ENCODE measurements at regions not wholly inside any gene's neighbourhood (a gene's known extent, or its start where the extent isn't known, plus 50 kb on each side); places are given as distances from the start of the nearest gene placed in this dataset.

DNA sequence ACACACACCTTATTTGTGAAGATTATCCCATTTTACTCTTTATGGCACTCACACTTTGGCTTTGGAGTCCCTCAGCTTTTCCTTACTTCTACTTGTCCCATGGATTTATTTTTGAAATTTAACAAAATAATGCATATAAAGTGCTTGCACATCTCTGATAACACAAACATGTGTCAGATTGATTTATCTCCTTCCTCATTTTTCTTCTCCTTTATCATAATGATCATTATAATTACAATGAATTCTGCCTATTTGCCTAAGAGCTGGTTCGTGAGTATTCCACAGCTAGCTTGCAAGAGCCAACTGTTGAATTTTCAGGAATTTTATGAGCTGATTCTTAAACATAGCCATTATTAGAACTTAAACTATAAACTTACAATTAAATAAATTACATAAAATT, 347.7 kb downstream of the CHSY3 start (continued):
- TF ChIP-seq PURB (CRISPR knock-in tag; IDR thresholded peaks at IDR 0.05; ENCODE audit: low read depth) (no peak), RFX7 (CRISPR knock-in tag; IDR thresholded peaks at IDR 0.05) (no peak), ASH1L (IDR thresholded peaks at IDR 0.05; ENCODE audit: borderline replicate concordance, low read depth, partially characterized antibody) (no peak)
- TF ChIP-seq, protein P1, sequence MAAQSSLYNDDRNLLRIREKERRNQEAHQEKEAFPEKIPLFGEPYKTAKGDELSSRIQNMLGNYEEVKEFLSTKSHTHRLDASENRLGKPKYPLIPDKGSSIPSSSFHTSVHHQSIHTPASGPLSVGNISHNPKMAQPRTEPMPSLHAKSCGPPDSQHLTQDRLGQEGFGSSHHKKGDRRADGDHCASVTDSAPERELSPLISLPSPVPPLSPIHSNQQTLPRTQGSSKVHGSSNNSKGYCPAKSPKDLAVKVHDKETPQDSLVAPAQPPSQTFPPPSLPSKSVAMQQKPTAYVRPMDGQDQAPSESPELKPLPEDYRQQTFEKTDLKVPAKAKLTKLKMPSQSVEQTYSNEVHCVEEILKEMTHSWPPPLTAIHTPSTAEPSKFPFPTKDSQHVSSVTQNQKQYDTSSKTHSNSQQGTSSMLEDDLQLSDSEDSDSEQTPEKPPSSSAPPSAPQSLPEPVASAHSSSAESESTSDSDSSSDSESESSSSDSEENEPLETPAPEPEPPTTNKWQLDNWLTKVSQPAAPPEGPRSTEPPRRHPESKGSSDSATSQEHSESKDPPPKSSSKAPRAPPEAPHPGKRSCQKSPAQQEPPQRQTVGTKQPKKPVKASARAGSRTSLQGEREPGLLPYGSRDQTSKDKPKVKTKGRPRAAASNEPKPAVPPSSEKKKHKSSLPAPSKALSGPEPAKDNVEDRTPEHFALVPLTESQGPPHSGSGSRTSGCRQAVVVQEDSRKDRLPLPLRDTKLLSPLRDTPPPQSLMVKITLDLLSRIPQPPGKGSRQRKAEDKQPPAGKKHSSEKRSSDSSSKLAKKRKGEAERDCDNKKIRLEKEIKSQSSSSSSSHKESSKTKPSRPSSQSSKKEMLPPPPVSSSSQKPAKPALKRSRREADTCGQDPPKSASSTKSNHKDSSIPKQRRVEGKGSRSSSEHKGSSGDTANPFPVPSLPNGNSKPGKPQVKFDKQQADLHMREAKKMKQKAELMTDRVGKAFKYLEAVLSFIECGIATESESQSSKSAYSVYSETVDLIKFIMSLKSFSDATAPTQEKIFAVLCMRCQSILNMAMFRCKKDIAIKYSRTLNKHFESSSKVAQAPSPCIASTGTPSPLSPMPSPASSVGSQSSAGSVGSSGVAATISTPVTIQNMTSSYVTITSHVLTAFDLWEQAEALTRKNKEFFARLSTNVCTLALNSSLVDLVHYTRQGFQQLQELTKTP (IDR thresholded peaks at IDR 0.05; ENCODE audit: low read depth in 1 of 2, partially characterized antibody in 2 of 2), result no peak

DNA sequence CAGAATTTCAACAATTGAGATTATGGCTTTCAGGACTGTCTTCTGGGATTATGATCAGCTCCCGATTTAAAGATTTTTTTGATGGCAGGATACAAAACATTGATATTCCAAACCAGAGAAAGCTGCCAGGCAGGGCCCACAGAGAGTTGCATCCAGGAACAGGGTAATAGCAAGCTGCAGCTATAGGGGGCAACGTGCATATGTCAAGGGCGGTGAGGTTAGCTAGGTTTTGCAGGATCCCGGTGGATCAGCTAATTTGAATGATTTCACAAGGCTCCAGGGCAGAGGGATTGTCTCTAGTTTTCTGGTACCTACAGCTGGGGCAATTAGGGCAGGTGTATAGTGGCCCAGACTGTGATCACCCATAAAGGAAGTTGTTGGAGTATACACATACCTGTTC, 339.4 kb downstream of the CHSY3 start:
- H3K9me1 ChIP-seq (ENCODE audit: control insufficient read depth, insufficient read depth, low read length), result no peaks in the 10 kb centered on the region
- H3K4me1 ChIP-seq (replicated peaks in 1 of 2; ENCODE audit: control insufficient read depth in 2 of 2, insufficient read depth in 2 of 2, low read length in 2 of 2), result no peaks in the 10 kb centered on the region
- H3K9ac ChIP-seq (ENCODE audit: insufficient read depth in 1 of 2, low read depth in 2 of 2, low read length in 2 of 2), result no peak overlapping the region
- intact Hi-C loops (cut with micrococcal nuclease), result no loop called here
- no peak for ATAC-seq
- DNase-seq (ENCODE audit: extremely low read depth in 1 of 4, low spot score in 3 of 4), result no peak
- BruUV-seq (replicated peaks), result no TSS peak
- 0 out of 2 replicates have a peak, but pooled peaks cover 1% of the 10 kb centered on the region for H3K9me3 ChIP-seq (replicated peaks; ENCODE audit: control insufficient read depth, insufficient read depth, low read depth, low read length)
- H3K4me2 ChIP-seq (ENCODE audit: insufficient read depth, low read length), result no peak overlapping the region
- POLR2A ChIA-PET, result no interaction called here
- WGBS (ENCODE audit: insufficient coverage, low coverage, missing lambda C conversion rate), result 2% methylated on average over 4 of the region's 4 CpGs
- in situ Hi-C loops (cut with MboI), result no loop called here
- no peaks in the 10 kb centered on the region for H3K79me2 ChIP-seq (ENCODE audit: control insufficient read depth, insufficient read depth, low read length)
- no peak overlapping the region for H3K27ac ChIP-seq (ENCODE audit: extremely low read depth, low read depth, low read length)
- no peaks in the 10 kb centered on the region for H3K36me3 ChIP-seq (ENCODE audit: control insufficient read depth, insufficient read depth, low read length)
- no peaks in the 10 kb centered on the region for H3K27me3 ChIP-seq (ENCODE audit: control insufficient read depth in 2 of 2, insufficient read depth in 2 of 2, low read length in 2 of 2)
- no peak overlapping the region for H2AFZ ChIP-seq (ENCODE audit: low read depth, low read length)
- no peaks in the 10 kb centered on the region for H4K20me1 ChIP-seq (replicated peaks; ENCODE audit: control insufficient read depth, insufficient read depth, low read length)
- no peak for FAIRE-seq
- H3K4me3 ChIP-seq, result no peak overlapping the region
- CTCF ChIA-PET (ENCODE audit: low intra/inter-chr PET ratio), result no interaction called here
- TF ChIP-seq NFRKB (IDR thresholded peaks at IDR 0.05; ENCODE audit: low read depth), result no peak
- no peak for TF ChIP-seq CREB1 (IDR thresholded peaks at IDR 0.05)
- TF ChIP-seq CREB1 (CRISPR knock-in tag; IDR thresholded peaks at IDR 0.05), result no peak
- no peak for TF ChIP-seq HOXB6 (CRISPR knock-in tag; IDR thresholded peaks at IDR 0.05; ENCODE audit: borderline replicate concordance)
- TF ChIP-seq RHOXF2B (CRISPR knock-in tag; conservative IDR thresholded peaks at IDR 0.05), result no peak
- TF ChIP-seq NCOR1 (IDR thresholded peaks at IDR 0.05), result no peak
- TF ChIP-seq, protein P2, sequence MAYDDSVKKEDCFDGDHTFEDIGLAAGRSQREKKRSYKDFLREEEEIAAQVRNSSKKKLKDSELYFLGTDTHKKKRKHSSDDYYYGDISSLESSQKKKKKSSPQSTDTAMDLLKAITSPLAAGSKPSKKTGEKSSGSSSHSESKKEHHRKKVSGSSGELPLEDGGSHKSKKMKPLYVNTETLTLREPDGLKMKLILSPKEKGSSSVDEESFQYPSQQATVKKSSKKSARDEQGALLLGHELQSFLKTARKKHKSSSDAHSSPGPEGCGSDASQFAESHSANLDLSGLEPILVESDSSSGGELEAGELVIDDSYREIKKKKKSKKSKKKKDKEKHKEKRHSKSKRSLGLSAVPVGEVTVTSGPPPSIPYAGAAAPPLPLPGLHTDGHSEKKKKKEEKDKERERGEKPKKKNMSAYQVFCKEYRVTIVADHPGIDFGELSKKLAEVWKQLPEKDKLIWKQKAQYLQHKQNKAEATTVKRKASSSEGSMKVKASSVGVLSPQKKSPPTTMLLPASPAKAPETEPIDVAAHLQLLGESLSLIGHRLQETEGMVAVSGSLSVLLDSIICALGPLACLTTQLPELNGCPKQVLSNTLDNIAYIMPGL (CRISPR knock-in tag; IDR thresholded peaks at IDR 0.05), result no peak
- TF ChIP-seq, protein P3, sequence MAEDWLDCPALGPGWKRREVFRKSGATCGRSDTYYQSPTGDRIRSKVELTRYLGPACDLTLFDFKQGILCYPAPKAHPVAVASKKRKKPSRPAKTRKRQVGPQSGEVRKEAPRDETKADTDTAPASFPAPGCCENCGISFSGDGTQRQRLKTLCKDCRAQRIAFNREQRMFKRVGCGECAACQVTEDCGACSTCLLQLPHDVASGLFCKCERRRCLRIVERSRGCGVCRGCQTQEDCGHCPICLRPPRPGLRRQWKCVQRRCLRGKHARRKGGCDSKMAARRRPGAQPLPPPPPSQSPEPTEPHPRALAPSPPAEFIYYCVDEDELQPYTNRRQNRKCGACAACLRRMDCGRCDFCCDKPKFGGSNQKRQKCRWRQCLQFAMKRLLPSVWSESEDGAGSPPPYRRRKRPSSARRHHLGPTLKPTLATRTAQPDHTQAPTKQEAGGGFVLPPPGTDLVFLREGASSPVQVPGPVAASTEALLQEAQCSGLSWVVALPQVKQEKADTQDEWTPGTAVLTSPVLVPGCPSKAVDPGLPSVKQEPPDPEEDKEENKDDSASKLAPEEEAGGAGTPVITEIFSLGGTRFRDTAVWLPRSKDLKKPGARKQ (CRISPR knock-in tag; IDR thresholded peaks at IDR 0.05), result no peak
- no peak for TF ChIP-seq GATA2 (CRISPR knock-in tag; IDR thresholded peaks at IDR 0.05)
- TF ChIP-seq ZNF324 (CRISPR knock-in tag; IDR thresholded peaks at IDR 0.05), result no peak
- no peak for TF ChIP-seq ZNF143 (CRISPR knock-in tag; IDR thresholded peaks at IDR 0.05)
- TF ChIP-seq HDAC2 (IDR thresholded peaks at IDR 0.05), result no peak
- no peak for TF ChIP-seq SNRNP70 (optimal IDR thresholded peaks at IDR 0.05; ENCODE audit: low read depth, low read length)
